ENCODE measurements at regions not wholly inside any gene's neighbourhood (a gene's known extent, or its start where the extent isn't known, plus 50 kb on each side); places are given as distances from the start of the nearest gene placed in this dataset.
"Not testable (repeated sequence)": the region's sequence is repeated elsewhere in the genome, so short reads cannot be mapped to it uniquely, and the experiment has no call there.

DNA sequence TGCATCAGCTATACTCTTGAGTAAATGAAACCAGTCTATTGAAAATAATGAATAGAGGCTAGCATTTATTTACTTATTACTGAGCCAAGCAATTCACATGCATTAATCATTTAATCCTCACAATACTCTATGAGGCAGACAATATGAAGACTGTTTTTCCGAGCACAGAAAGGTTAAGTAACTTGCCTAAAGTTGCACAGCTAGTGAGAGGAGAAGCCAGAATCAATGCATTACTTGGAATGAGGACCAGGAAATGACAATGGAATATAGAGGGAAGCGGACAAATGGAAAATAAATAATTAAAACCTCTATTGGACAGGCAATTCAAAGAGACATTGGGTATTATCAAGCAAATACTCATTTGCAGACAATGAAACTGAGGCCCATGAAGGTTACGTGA, 207.6 kb upstream of the PRKCQ start:
- no peak overlapping the region for H3K4me2 ChIP-seq (ENCODE audit: low read length, poor library complexity, severe bottlenecking)
- H2BK5ac ChIP-seq (ENCODE audit: low read depth, low read length, poor library complexity, severe bottlenecking), result no peak overlapping the region
- H3K4ac ChIP-seq (ENCODE audit: low read depth in 1 of 2, low read length in 2 of 2), result no peak overlapping the region
- H3K4me3 ChIP-seq (ENCODE audit: insufficient read depth in 1 of 2, low read depth in 1 of 2, low read length in 2 of 2), result no peak overlapping the region
- H3K4me1 ChIP-seq (ENCODE audit: control insufficient read depth, insufficient read depth, low read depth, low read length), result peaks cover 1% of the 10 kb centered on the region
- H3K27me3 ChIP-seq (ENCODE audit: control insufficient read depth in 1 of 2, insufficient read depth in 1 of 2, low read length in 2 of 2), result no peaks in the 10 kb centered on the region
- DNase-seq, result no peak
- H2BK120ac ChIP-seq (ENCODE audit: low read depth, low read length), result no peak overlapping the region
- no peak overlapping the region for H4K91ac ChIP-seq (ENCODE audit: low read length)
- H2AK5ac ChIP-seq (ENCODE audit: low read length, severe bottlenecking), result no peak overlapping the region
- H3K18ac ChIP-seq (ENCODE audit: low read depth in 1 of 2, low read length in 2 of 2), result no peak overlapping the region
- 100% methylated on average over 2 of the region's 3 CpGs for WGBS
- no peak overlapping the region for H4K8ac ChIP-seq (ENCODE audit: low read length)
- no peak overlapping the region for H3K14ac ChIP-seq (ENCODE audit: low read length in 2 of 2)
- no peak overlapping the region for H3K23ac ChIP-seq (ENCODE audit: low read length in 2 of 2)
- H3K9ac ChIP-seq (ENCODE audit: low read length), result no peak overlapping the region
- no peak overlapping the region for H3K27ac ChIP-seq (ENCODE audit: low read length, poor library complexity, severe bottlenecking)
- H3K9me3 ChIP-seq (ENCODE audit: control insufficient read depth, low read length), result no peaks in the 10 kb centered on the region
- H3K79me1 ChIP-seq (replicated peaks; ENCODE audit: low read length, poor library complexity, severe bottlenecking), result no peaks in the 10 kb centered on the region
- no peaks in the 10 kb centered on the region for H3K36me3 ChIP-seq (ENCODE audit: control insufficient read depth in 1 of 2, insufficient read depth in 2 of 2, low read depth in 1 of 2, low read length in 2 of 2)
- H2BK12ac ChIP-seq (ENCODE audit: low read length in 2 of 2), result no peak overlapping the region
- no peak overlapping the region for H2BK15ac ChIP-seq (ENCODE audit: low read depth, poor library complexity, severe bottlenecking)
- no peak overlapping the region for H2AFZ ChIP-seq (ENCODE audit: low read depth, low read length)

DNA sequence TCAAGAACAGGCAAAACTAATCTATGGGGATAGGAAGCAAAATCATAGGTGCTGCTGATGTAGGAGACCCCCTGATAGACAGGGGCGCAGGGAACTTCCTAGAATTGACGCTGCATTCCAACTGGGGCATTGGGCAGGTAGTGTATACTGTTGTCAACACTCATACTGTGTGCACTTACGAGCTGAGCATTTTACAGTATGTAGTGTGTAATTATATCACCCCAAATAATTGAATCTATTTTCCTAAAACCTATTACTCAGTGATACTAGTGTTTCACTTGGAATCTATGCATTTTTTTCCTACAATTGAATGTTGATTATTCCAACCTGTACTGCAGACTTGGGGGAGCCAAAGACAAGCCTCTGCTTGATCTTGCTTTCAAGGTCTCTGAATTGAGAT, 207.0 kb upstream of the PRKCQ start:
- Histone ChIP-seq H3K4me2 (ENCODE audit: low read length, poor library complexity, severe bottlenecking) (no peak overlapping the region), H2AFZ (ENCODE audit: low read depth, low read length) (peak overlapping the region; percentile 14), H3K23ac (ENCODE audit: low read length in 2 of 2) (no peak overlapping the region), H3K79me1 (replicated peaks; ENCODE audit: low read length, poor library complexity, severe bottlenecking) (no peaks in the 10 kb centered on the region), H3K27ac (ENCODE audit: low read length, poor library complexity, severe bottlenecking) (no peak overlapping the region), H4K91ac (ENCODE audit: low read length) (no peak overlapping the region), H3K27me3 (ENCODE audit: control insufficient read depth in 1 of 2, insufficient read depth in 1 of 2, low read length in 2 of 2) (no peaks in the 10 kb centered on the region), H4K8ac (ENCODE audit: low read length) (no peak overlapping the region), H3K4me1 (ENCODE audit: control insufficient read depth, insufficient read depth, low read depth, low read length) (peaks cover 1% of the 10 kb centered on the region), H3K4me3 (ENCODE audit: insufficient read depth in 1 of 2, low read depth in 1 of 2, low read length in 2 of 2) (no peak overlapping the region), H3K18ac (ENCODE audit: low read depth in 1 of 2, low read length in 2 of 2) (no peak overlapping the region), H2AK5ac (ENCODE audit: low read length, severe bottlenecking) (no peak overlapping the region), H3K4ac (ENCODE audit: low read depth in 1 of 2, low read length in 2 of 2) (no peak overlapping the region), H3K36me3 (ENCODE audit: control insufficient read depth in 1 of 2, insufficient read depth in 2 of 2, low read depth in 1 of 2, low read length in 2 of 2) (no peaks in the 10 kb centered on the region), H2BK5ac (ENCODE audit: low read depth, low read length, poor library complexity, severe bottlenecking) (no peak overlapping the region), H2BK15ac (ENCODE audit: low read depth, poor library complexity, severe bottlenecking) (no peak overlapping the region), H3K9ac (ENCODE audit: low read length) (peak overlapping the region; percentile 51), H3K9me3 (ENCODE audit: control insufficient read depth, low read length) (no peaks in the 10 kb centered on the region), H3K14ac (ENCODE audit: low read length in 2 of 2) (no peak overlapping the region), H2BK120ac (ENCODE audit: low read depth, low read length) (no peak overlapping the region), H2BK12ac (ENCODE audit: low read length in 2 of 2) (no peak overlapping the region)
- 86% methylated on average over 1 of the region's 3 CpGs for WGBS
- DNase-seq, result no peak

DNA sequence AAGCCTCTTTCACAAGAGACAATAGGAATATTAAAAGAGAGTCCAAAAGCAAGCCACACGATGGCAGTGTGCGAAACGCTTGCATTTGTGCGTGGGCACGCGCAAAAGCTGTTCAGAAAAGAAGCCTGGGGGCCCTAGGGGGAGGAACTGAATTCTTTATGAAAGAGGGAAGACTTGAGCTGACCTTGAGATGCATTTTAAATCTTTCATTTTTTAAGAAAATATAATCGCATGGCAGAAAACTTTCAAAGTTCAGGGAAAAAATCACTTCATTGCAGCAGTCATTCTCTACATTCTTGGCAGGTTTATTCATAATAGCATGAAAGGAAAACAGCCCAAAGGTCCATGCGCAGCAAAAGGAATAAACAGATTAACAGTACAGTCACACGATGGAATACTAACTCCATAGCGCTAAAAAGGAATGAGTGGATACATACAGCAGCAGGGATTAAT, 206.5 kb upstream of the PRKCQ start:
- H3K9ac ChIP-seq (ENCODE audit: low read length), result peak overlapping the region; percentile 51
- H3K4ac ChIP-seq (ENCODE audit: low read depth in 1 of 2, low read length in 2 of 2), result no peak overlapping the region
- no peak overlapping the region for H3K18ac ChIP-seq (ENCODE audit: low read depth in 1 of 2, low read length in 2 of 2)
- H2BK12ac ChIP-seq (ENCODE audit: low read length in 2 of 2), result no peak overlapping the region
- no peak overlapping the region for H3K14ac ChIP-seq (ENCODE audit: low read length in 2 of 2)
- H2BK15ac ChIP-seq (ENCODE audit: low read depth, poor library complexity, severe bottlenecking), result no peak overlapping the region
- no peak overlapping the region for H2BK5ac ChIP-seq (ENCODE audit: low read depth, low read length, poor library complexity, severe bottlenecking)
- no peaks in the 10 kb centered on the region for H3K27me3 ChIP-seq (ENCODE audit: control insufficient read depth in 1 of 2, insufficient read depth in 1 of 2, low read length in 2 of 2)
- H3K4me2 ChIP-seq (ENCODE audit: low read length, poor library complexity, severe bottlenecking), result no peak overlapping the region
- H2BK120ac ChIP-seq (ENCODE audit: low read depth, low read length), result no peak overlapping the region
- H4K91ac ChIP-seq (ENCODE audit: low read length), result no peak overlapping the region
- H4K8ac ChIP-seq (ENCODE audit: low read length), result no peak overlapping the region
- no peak overlapping the region for H3K27ac ChIP-seq (ENCODE audit: low read length, poor library complexity, severe bottlenecking)
- 80% methylated on average over 9 of the region's 10 CpGs for WGBS
- H3K4me3 ChIP-seq (ENCODE audit: insufficient read depth in 1 of 2, low read depth in 1 of 2, low read length in 2 of 2), result peak overlapping the region in 1 of 2 experiments; percentile 51
- peak overlapping the region; percentile 14 for H2AFZ ChIP-seq (ENCODE audit: low read depth, low read length)
- no peak overlapping the region for H2AK5ac ChIP-seq (ENCODE audit: low read length, severe bottlenecking)
- no peaks in the 10 kb centered on the region for H3K79me1 ChIP-seq (replicated peaks; ENCODE audit: low read length, poor library complexity, severe bottlenecking)
- H3K36me3 ChIP-seq (ENCODE audit: control insufficient read depth in 1 of 2, insufficient read depth in 2 of 2, low read depth in 1 of 2, low read length in 2 of 2), result no peaks in the 10 kb centered on the region
- H3K9me3 ChIP-seq (ENCODE audit: control insufficient read depth, low read length), result no peaks in the 10 kb centered on the region
- peaks cover 1% of the 10 kb centered on the region for H3K4me1 ChIP-seq (ENCODE audit: control insufficient read depth, insufficient read depth, low read depth, low read length)
- no peak overlapping the region for H3K23ac ChIP-seq (ENCODE audit: low read length in 2 of 2)
- peak; percentile 39 for DNase-seq

DNA sequence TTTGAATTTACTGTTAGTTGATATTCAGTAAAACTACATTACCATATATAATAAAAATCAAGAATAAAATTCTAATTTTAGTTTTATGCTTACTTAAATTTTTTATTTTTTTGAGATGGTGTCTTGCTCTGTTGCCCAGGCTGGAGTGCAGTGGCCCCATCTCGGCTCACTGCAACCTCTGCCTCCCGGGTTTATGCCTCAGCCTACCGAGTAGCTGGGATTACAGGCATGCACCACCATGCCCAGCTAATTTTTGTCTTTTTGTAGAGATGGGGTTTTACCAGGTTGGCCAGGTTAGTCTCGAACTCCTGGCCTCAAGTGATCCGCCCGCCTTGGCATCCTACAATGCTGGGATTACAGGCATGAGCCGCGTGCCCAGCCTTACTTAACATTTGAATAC, 204.4 kb upstream of the PRKCQ start:
- H3K9ac ChIP-seq (ENCODE audit: low read length); H2BK5ac ChIP-seq (ENCODE audit: low read depth, low read length, poor library complexity, severe bottlenecking); H3K27me3 ChIP-seq (ENCODE audit: control insufficient read depth in 1 of 2, insufficient read depth in 1 of 2, low read length in 2 of 2); H3K23ac ChIP-seq (ENCODE audit: low read length in 2 of 2); H3K36me3 ChIP-seq (ENCODE audit: control insufficient read depth in 1 of 2, insufficient read depth in 2 of 2, low read depth in 1 of 2, low read length in 2 of 2); H3K9me3 ChIP-seq (ENCODE audit: control insufficient read depth, low read length); H3K14ac ChIP-seq (ENCODE audit: low read length in 2 of 2); H3K4ac ChIP-seq (ENCODE audit: low read depth in 1 of 2, low read length in 2 of 2); H3K18ac ChIP-seq (ENCODE audit: low read depth in 1 of 2, low read length in 2 of 2); H3K79me1 ChIP-seq (replicated peaks; ENCODE audit: low read length, poor library complexity, severe bottlenecking); H2BK120ac ChIP-seq (ENCODE audit: low read depth, low read length); H3K4me3 ChIP-seq (ENCODE audit: insufficient read depth in 1 of 2, low read depth in 1 of 2, low read length in 2 of 2); DNase-seq; H2AK5ac ChIP-seq (ENCODE audit: low read length, severe bottlenecking); H3K27ac ChIP-seq (ENCODE audit: low read length, poor library complexity, severe bottlenecking); H3K4me2 ChIP-seq (ENCODE audit: low read length, poor library complexity, severe bottlenecking); H3K4me1 ChIP-seq (ENCODE audit: control insufficient read depth, insufficient read depth, low read depth, low read length); H2BK12ac ChIP-seq (ENCODE audit: low read length in 2 of 2); H4K91ac ChIP-seq (ENCODE audit: low read length); H2BK15ac ChIP-seq (ENCODE audit: low read depth, poor library complexity, severe bottlenecking); H4K8ac ChIP-seq (ENCODE audit: low read length); H2AFZ ChIP-seq (ENCODE audit: low read depth, low read length): not testable (repeated sequence)
- WGBS, result 98% methylated on average over 6 of the region's 8 CpGs

All from mesenchymal stem cell (in vitro differentiated cells and primary cell).